ENCODE measurements at regions not wholly inside any gene's neighbourhood (a gene's known extent, or its start where the extent isn't known, plus 50 kb on each side); places are given as distances from the start of the nearest gene placed in this dataset.
A peak's percentile ranks its signal among the peaks of the same experiment; 100 is the strongest.

GRCh38 chr21:41564871-41565274, 56.9 kb upstream of the TMPRSS2 start:
- DNase-seq: no peak
- in situ Hi-C loops (cut with HindIII; ENCODE audit: low pct_ligation_motif_present, low pct_unique_long_range_greater_than_20kb, low sequenced_read_pairs): no loop called here

- DNase-seq: peak; percentile 15
- in situ Hi-C loops (cut with HindIII; ENCODE audit: low pct_ligation_motif_present, low pct_unique_long_range_greater_than_20kb, low sequenced_read_pairs): no loop called here
Observed at GRCh38 chr21:41562101-41563000, 54.4 kb upstream of the TMPRSS2 start.

- no peak for DNase-seq
- in situ Hi-C loops (cut with HindIII; ENCODE audit: low pct_ligation_motif_present, low pct_unique_long_range_greater_than_20kb, low sequenced_read_pairs): no loop called here
Observed at GRCh38 chr21:41561701-41562100, 53.7 kb upstream of the TMPRSS2 start.

- DNase-seq: no peak
- in situ Hi-C loops (cut with HindIII; ENCODE audit: low pct_ligation_motif_present, low pct_unique_long_range_greater_than_20kb, low sequenced_read_pairs): no loop called here
Observed at GRCh38 chr21:41560661-41561158, 52.8 kb upstream of the TMPRSS2 start.

- in situ Hi-C loops (cut with HindIII; ENCODE audit: low pct_ligation_motif_present, low pct_unique_long_range_greater_than_20kb, low sequenced_read_pairs): no loop called here
- no peak for DNase-seq
Observed at GRCh38 chr21:41559658-41560631, 52.0 kb upstream of the TMPRSS2 start.

GRCh38 chr21:41558842-41559241, 50.9 kb upstream of the TMPRSS2 start:
- no peak for DNase-seq
- in situ Hi-C loops (cut with HindIII; ENCODE audit: low pct_ligation_motif_present, low pct_unique_long_range_greater_than_20kb, low sequenced_read_pairs): no loop called here

- in situ Hi-C loops (cut with HindIII; ENCODE audit: low pct_ligation_motif_present, low pct_unique_long_range_greater_than_20kb, low sequenced_read_pairs): no loop called here
Observed at GRCh38 chr21:41557884-41558283, 49.9 kb upstream of the TMPRSS2 start.

More at GRCh38 chr21:41557884-41558283, 49.9 kb upstream of the TMPRSS2 start:
- DNase-seq: no peak
